GM10248 (cell line): ENCODE measurements at regions not wholly inside any gene's neighbourhood (a gene's known extent, or its start where the extent isn't known, plus 50 kb on each side); places are given as distances from the start of the nearest gene placed in this dataset.

Experiments used
- CTCF ChIA-PET: fragments of 300-600 bp; sonication (Branson Sonifier 250); formaldehyde crosslinking; extraction: SDS; loops from one replicate; lab custom pipeline; 2021; ENCODE audit warnings: antibody characterized with exemption; lab: Yijun Ruan, JAX
- POLR2A ChIA-PET: fragments of 350-650 bp; sonication (Branson Sonifier 250); formaldehyde crosslinking; extraction: SDS; loops from one replicate; lab custom pipeline; 2020; ENCODE audit warnings: antibody characterized with exemption; lab: Yijun Ruan, JAX
- DNase-seq: peaks from one replicate; pipeline ENCODE4 v3.0.0; 2012; ENCODE audit errors: extremely low spot score
- TF ChIP-seq, protein P1 (sequence below): IDR thresholded peaks from 2 replicates; pipeline ENCODE4 v1.5.1; 2012; ENCODE audit warnings: mild to moderate bottlenecking, low read depth; ENCODE audit errors: extremely low read depth, missing control alignments, control extremely low read depth

DNA sequence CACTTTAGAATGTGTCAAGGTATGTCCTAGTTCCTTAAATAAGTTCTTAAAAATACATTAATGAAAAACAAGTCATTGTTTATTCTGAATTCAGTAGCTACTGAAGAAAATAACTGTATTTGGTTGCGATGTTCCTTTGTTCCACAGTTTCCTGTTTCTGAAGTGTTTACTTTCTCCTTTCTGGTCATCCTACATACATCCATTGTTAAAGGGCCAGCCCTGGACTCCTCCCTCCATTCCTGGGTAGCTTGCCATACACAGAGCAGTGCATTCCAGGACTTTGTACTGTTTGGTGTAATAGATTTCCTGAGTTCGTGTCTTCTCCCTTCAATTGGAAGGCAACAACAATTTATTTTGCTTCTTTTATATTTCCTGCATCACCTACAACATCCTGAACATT is 845.4 kb upstream of the CXADR start:
- POLR2A ChIA-PET, result no interaction called here
- TF ChIP-seq, protein P1, sequence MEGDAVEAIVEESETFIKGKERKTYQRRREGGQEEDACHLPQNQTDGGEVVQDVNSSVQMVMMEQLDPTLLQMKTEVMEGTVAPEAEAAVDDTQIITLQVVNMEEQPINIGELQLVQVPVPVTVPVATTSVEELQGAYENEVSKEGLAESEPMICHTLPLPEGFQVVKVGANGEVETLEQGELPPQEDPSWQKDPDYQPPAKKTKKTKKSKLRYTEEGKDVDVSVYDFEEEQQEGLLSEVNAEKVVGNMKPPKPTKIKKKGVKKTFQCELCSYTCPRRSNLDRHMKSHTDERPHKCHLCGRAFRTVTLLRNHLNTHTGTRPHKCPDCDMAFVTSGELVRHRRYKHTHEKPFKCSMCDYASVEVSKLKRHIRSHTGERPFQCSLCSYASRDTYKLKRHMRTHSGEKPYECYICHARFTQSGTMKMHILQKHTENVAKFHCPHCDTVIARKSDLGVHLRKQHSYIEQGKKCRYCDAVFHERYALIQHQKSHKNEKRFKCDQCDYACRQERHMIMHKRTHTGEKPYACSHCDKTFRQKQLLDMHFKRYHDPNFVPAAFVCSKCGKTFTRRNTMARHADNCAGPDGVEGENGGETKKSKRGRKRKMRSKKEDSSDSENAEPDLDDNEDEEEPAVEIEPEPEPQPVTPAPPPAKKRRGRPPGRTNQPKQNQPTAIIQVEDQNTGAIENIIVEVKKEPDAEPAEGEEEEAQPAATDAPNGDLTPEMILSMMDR, result no peak
- CTCF ChIA-PET, result interaction anchor here (1.4 kb wide), 1 partner anchor 18 kb away, joined by 5 read pairs; no protein-coding TSS in a partner anchor
- DNase-seq, result no peak

DNA sequence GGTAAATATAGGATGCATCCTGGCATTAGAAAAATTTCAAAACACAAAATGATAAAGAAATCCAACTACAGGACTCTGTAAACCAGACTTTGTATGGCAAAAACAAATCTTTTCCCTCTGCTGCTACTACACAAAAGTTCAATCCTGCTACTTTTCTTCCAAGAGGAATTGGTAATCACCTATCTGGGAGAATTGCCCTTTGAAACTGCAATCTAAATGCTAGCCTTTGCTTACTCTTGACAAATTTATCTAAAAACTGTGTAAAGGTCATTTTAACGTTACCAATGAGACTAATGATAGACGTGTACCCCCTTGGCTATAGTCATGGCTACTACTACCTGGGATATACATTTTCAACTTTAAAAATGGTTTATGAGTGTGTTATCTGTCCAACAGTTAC is 837.9 kb upstream of the CXADR start:
- TF ChIP-seq, protein P1, result no peak

DNA sequence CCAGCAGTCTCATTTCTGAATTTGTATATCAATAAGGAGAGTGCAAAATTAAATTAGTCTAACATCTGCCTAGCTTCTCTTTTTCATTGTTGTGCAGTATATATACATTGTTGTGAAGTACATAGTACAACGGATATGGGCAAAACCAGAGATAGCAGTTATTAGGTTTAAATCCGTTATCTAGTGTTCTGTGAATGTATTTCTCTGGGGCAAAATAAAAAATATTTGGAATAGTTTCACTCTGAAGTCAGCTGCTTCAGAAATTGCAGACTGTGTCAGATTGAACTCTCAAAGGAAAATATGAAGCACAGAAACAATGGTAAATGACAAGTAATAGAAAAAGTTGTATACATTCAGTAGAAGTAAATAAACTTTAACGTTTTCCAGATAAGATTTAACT is 836.5 kb upstream of the CXADR start:
- no peak for DNase-seq
- ChIA-PET POLR2A (no interaction called here), CTCF (no interaction called here)
- TF ChIP-seq, protein P1, result no peak

More for the DNA sequence above, 837.9 kb upstream of the CXADR start:
- DNase-seq, result no peak
- ChIA-PET CTCF (no interaction called here), POLR2A (no interaction called here)

DNA sequence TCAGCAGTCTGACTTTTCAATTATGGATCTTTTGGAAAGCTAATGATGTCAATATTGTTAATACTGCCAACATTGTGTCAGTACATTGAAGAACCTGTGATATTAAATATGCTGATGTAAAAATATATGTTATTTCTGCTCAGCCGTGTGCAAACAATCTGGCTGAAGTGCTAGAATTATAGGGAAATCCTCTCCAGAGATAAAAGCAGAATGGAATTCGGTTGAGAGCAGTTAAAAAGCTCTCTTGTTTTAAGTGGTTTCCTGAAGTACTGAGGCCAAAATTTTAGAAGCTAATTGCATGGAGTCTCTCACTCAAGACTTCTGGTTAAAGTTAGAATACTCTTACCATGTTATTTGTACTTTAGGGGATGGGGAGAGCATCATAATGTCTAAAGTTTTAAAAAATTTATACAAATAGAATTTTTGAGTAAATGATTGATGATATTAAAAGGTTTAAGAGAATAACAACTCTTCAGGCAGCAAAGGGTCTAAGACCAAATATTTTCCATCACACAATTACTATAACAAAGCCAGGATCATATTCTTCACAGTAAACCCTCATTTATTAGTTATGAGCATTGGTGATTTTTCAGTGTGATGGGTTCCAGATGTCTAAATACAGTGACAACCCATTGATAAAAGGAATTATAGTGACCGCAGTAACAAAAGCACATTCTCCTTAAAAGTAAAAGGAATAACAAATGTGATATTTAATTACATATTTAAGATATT is 834.2 kb upstream of the CXADR start:
- no peak for DNase-seq
- ChIA-PET CTCF (interaction anchor here (1.1 to 1.2 kb wide), 2 partner anchors 8 to 43 kb away, joined by 3 read pairs; no protein-coding TSS in a partner anchor), POLR2A (no interaction called here)
- TF ChIP-seq, protein P1, result no peak

DNA sequence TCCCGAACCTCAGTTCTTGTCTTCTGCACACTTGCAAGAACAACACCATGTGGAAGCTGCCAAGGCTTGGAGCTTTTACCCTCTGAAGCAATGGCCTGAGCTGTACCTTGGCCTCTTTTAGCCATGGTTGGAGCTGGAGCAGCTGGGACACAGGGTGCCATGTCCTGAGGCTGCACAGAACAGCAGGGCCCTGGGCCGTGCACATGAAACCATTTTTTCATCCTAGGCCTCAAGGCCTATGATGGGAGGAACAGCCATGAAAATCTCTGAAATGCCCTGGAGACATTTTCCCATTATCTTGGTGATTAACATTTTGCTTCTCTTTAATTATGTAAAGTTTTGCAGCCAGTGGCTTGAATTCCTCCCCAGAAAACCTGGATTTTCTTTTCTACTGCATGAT is 817.8 kb upstream of the CXADR start:
- TF ChIP-seq, protein P1, result no peak
- POLR2A ChIA-PET, result no interaction called here
- DNase-seq, result no peak
- CTCF ChIA-PET, result no interaction called here

DNA sequence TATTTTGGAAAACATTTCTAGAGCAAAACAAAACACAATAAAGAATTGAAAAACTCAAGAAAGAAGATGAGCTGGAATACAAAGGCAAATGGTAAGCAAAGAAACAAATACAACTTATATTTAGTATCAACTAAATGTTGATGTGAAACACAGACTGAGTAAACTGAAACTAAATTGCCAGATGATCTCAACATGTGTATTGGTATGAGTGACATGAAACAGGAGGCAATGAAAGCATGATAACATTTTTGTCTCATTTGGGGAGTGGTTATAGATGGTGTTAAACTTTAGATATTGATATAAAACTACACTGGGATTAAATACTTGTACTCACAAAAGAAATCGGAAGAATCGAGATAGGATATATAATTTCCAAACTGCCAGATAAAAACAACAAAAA is 805.6 kb upstream of the CXADR start:
- no peak for DNase-seq
- ChIA-PET POLR2A (no interaction called here), CTCF (no interaction called here)
- TF ChIP-seq, protein P1, result no peak
